AG09309 (cell line): ENCODE measurements at regions not wholly inside any gene's neighbourhood (a gene's known extent, or its start where the extent isn't known, plus 50 kb on each side); places are given as distances from the start of the nearest gene placed in this dataset.

ENCODE experiments used
- DNase-seq: peaks from one replicate; pipeline ENCODE4 v3.0.0-alpha.2; 2010; ENCODE audit warnings: low read depth
- H3K4me3 ChIP-seq: 2 replicates; pipeline ENCODE4 v1.5.1; 2011; ENCODE audit warnings: mild to moderate bottlenecking, low read depth, low read length, moderate library complexity; ENCODE audit not compliant: control insufficient read depth
- CTCF ChIP-seq: IDR thresholded peaks from 2 replicates; pipeline ENCODE4 v1.5.1; 2011; ENCODE audit warnings: mild to moderate bottlenecking, low read depth, low read length, inconsistent platforms; ENCODE audit not compliant: insufficient read depth, control insufficient read depth; ENCODE audit errors: missing control alignments

- no peak for DNase-seq
- H3K4me3 ChIP-seq: no peak overlapping the region
- TF ChIP-seq CTCF: no peak
Measured at GRCh38 chr7:106806556-106806955, 58.5 kb upstream of the PIK3CG start.

GRCh38 chr7:106807474-106807873 is 57.6 kb upstream of the PIK3CG start:
- H3K4me3 ChIP-seq: no peak overlapping the region
- no peak for DNase-seq
- no peak for TF ChIP-seq CTCF

- H3K4me3 ChIP-seq: no peak overlapping the region
- DNase-seq: no peak
- TF ChIP-seq CTCF: no peak
Measured at GRCh38 chr7:106808967-106809635, 56.0 kb upstream of the PIK3CG start.

GRCh38 chr7:106811472-106811871 is 53.6 kb upstream of the PIK3CG start:
- H3K4me3 ChIP-seq: no peak overlapping the region
- no peak for TF ChIP-seq CTCF
- no peak for DNase-seq

GRCh38 chr7:106812027-106812643 is 52.9 kb upstream of the PIK3CG start:
- H3K4me3 ChIP-seq: no peak overlapping the region
- no peak for TF ChIP-seq CTCF
- no peak for DNase-seq

GRCh38 chr7:106813705-106814305 is 51.3 kb upstream of the PIK3CG start:
- TF ChIP-seq CTCF: no peak
- no peak overlapping the region for H3K4me3 ChIP-seq
- peak; percentile 3 for DNase-seq

GRCh38 chr7:106814887-106815286 is 50.2 kb upstream of the PIK3CG start:
- no peak for DNase-seq
- no peak overlapping the region for H3K4me3 ChIP-seq
- no peak for TF ChIP-seq CTCF
